K562 (cell line): ENCODE measurements at regions not wholly inside any gene's neighbourhood (a gene's known extent, or its start where the extent isn't known, plus 50 kb on each side); places are given as distances from the start of the nearest gene placed in this dataset.

Experiments
- BACH1 ChIP-seq: fragments of 200-800 bp; sonication (Bioruptor generic); IDR thresholded peaks from 2 replicates; pipeline ENCODE4 v1.6.1; 2016; ENCODE audit warnings: missing genetic modification characterization, missing compliant biosample characterization
- CBFA2T3 ChIP-seq: fragments of 450-650 bp; IDR thresholded peaks from 2 replicates; pipeline ENCODE4 v1.6.1; 2017
- CXXC5 ChIP-seq: fragments of 250-450 bp; sonication (Bioruptor Pico); IDR thresholded peaks from 2 replicates; pipeline ENCODE4 v1.8.0; 2022; ENCODE audit warnings: inconsistent platforms, mild to moderate bottlenecking, moderate library complexity
- EP300 ChIP-seq: IDR thresholded peaks from 2 replicates; pipeline ENCODE4 v1.6.1; 2012; ENCODE audit warnings: low read length, improper control_type of control experiment
- ESRRB ChIP-seq: fragments of 250-450 bp; sonication (Bioruptor Pico); IDR thresholded peaks from 2 replicates; pipeline ENCODE4 v1.5.0; 2020; ENCODE audit warnings: mild to moderate bottlenecking, moderate library complexity, borderline replicate concordance
- FOXA3 ChIP-seq, 2 experiments: fragments of 450-650 bp in 1 of 2; sonication (generic) in 1 of 2; formaldehyde crosslinking; IDR thresholded peaks in 1 of 2; conservative IDR thresholded peaks in 1 of 2; 2 replicates each; pipeline versions ENCODE4 v1.4.0 to v1.8.0; 2020 to 2022; ENCODE audit warnings: mild to moderate bottlenecking in 2 of 2, missing genetic modification reagents in 1 of 2
- GABPA ChIP-seq: fragments of 200-800 bp; sonication (Bioruptor generic); conservative IDR thresholded peaks from 2 replicates; pipeline ENCODE4 v1.6.1; 2016; ENCODE audit warnings: low read depth, missing genetic modification characterization, missing compliant biosample characterization
- GABPB1 ChIP-seq: sonication (generic); formaldehyde crosslinking; IDR thresholded peaks from 2 replicates; pipeline ENCODE4 v1.8.0; 2022; ENCODE audit warnings: mild to moderate bottlenecking, missing genetic modification reagents
- GTF2F1 ChIP-seq: IDR thresholded peaks from 2 replicates; pipeline ENCODE4 v1.6.1; 2011; ENCODE audit warnings: low read depth, low read length, improper control_type of control experiment
- HDAC2 ChIP-seq: fragments of 450-650 bp; IDR thresholded peaks from 2 replicates; pipeline ENCODE4 v1.6.1; 2016; ENCODE audit warnings: mild to moderate bottlenecking
- NR4A1 ChIP-seq, 2 experiments: fragments of 250-450 bp in 1 of 2; fragments of 450-650 bp in 1 of 2; sonication (Bioruptor Pico) in 1 of 2; IDR thresholded peaks; 2 replicates each; pipeline versions ENCODE4 v1.4.0 to v1.6.1; 2016 to 2020; ENCODE audit warnings: mild to moderate bottlenecking in 2 of 2, missing compliant biosample characterization in 1 of 2, missing genetic modification characterization in 1 of 2, moderate library complexity in 1 of 2
- PTTG1 ChIP-seq: fragments of 450-650 bp; IDR thresholded peaks from 2 replicates; pipeline ENCODE4 v1.6.1; 2016; ENCODE audit warnings: low read depth, mild to moderate bottlenecking, missing genetic modification characterization, missing compliant biosample characterization
- RAD21 ChIP-seq, 2 experiments: fragments of 250-450 bp in 1 of 2; fragments of 450-650 bp in 1 of 2; sonication (Bioruptor Pico) in 1 of 2; formaldehyde crosslinking in 1 of 2; IDR thresholded peaks in 1 of 2; conservative IDR thresholded peaks in 1 of 2; 2 replicates each; pipeline versions ENCODE4 v1.4.0 to v1.8.0; 2020 to 2022; ENCODE audit warnings: mild to moderate bottlenecking in 2 of 2, moderate library complexity in 1 of 2
- RBM15 ChIP-seq: fragments of 200-400 bp; formaldehyde crosslinking; IDR thresholded peaks from 2 replicates; pipeline ENCODE4 v1.6.1; 2018; ENCODE audit warnings: mild to moderate bottlenecking, low read length, moderate library complexity; ENCODE audit not compliant: insufficient read depth
- RHOXF2B ChIP-seq: fragments of 250-450 bp; sonication (Bioruptor Pico); conservative IDR thresholded peaks from 2 replicates; pipeline ENCODE4 v1.5.1; 2021
- TEAD4 ChIP-seq, 2 experiments: sonication (generic) in 1 of 2; formaldehyde crosslinking in 1 of 2; IDR thresholded peaks; 2 replicates each; pipeline versions ENCODE4 v1.6.1 to v1.8.0; 2012 to 2022; ENCODE audit warnings: borderline replicate concordance in 1 of 2, inconsistent platforms in 1 of 2, low read length in 1 of 2, mild to moderate bottlenecking in 1 of 2, missing genetic modification reagents in 1 of 2
- TRIM24 ChIP-seq, 2 experiments: fragments of 450-650 bp; IDR thresholded peaks; 2 replicates each; pipeline ENCODE4 v1.6.1; 2016
- ZKSCAN3 ChIP-seq: fragments of 250-450 bp; sonication (Bioruptor Pico); IDR thresholded peaks from 2 replicates; pipeline ENCODE4 v1.4.0; 2020
- ZNF124 ChIP-seq: sonication (generic); formaldehyde crosslinking; IDR thresholded peaks from 2 replicates; pipeline ENCODE4 v1.8.1; 2022; ENCODE audit warnings: missing genetic modification reagents
- ZNF174 ChIP-seq: fragments of 250-450 bp; sonication (Bioruptor Pico); IDR thresholded peaks from 2 replicates; pipeline ENCODE4 v1.4.0; 2020; ENCODE audit warnings: mild to moderate bottlenecking
- ZNF217 ChIP-seq: sonication (generic); formaldehyde crosslinking; IDR thresholded peaks from 2 replicates; pipeline ENCODE4 v1.8.0; 2022; ENCODE audit warnings: mild to moderate bottlenecking, missing genetic modification reagents
- TF ChIP-seq, protein P1 (sequence below): fragments of 450-650 bp; IDR thresholded peaks from 2 replicates; pipeline ENCODE4 v1.6.1; 2014; ENCODE audit warnings: low read depth, mild to moderate bottlenecking, moderate library complexity, borderline replicate concordance
- TF ChIP-seq, protein P2 (sequence below): fragments of 250-450 bp; sonication (Bioruptor Pico); IDR thresholded peaks from 2 replicates; pipeline ENCODE4 v1.8.0; 2021; ENCODE audit warnings: moderate library complexity, mild to moderate bottlenecking, inconsistent platforms
- TF ChIP-seq, protein P3 (sequence below): fragments of 450-650 bp; formaldehyde crosslinking; IDR thresholded peaks from 2 replicates; pipeline ENCODE4 v1.4.0; 2022; ENCODE audit warnings: mild to moderate bottlenecking, moderate library complexity
- TF ChIP-seq, protein P4 (sequence below): sonication (generic); formaldehyde crosslinking; IDR thresholded peaks from 2 replicates; pipeline ENCODE4 v1.8.0; 2022; ENCODE audit warnings: mild to moderate bottlenecking, missing genetic modification reagents

DNA sequence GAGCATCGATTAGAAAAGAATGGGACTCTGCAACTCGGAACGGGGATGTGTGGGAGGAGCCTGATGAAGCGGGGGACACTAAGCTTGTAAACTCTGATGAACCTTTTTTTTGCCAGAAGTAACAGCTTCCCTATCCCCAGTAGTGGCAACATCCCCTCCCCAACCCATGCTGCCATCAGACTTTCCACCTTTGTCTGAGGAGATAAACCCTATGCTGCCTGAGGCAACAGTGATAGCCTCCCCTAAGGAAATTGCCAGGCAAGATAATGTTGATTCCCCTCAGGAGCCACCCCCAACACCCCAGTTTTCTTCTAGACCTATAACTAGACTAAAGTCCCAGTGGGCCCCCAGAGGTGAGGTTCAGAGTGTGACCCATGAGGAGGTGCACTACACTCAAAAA, 173.7 kb downstream of the AKR1D1 start (continued):
- TF ChIP-seq PTTG1 (tag) (no peak), TEAD4 (IDR thresholded peaks at IDR 0.05; ENCODE audit: low read length) (peak; percentile 79), TEAD4 (CRISPR knock-in tag; IDR thresholded peaks at IDR 0.05; ENCODE audit: borderline replicate concordance) (no peak), GABPB1 (CRISPR knock-in tag) (no peak), GABPA (tag) (no peak), ESRRB (CRISPR knock-in tag) (no peak), CXXC5 (no peak), ZKSCAN3 (no peak), EP300 (peak; percentile 38; the same call in 1 of the 2 replicates), NR4A1 (CRISPR knock-in tag; IDR thresholded peaks at IDR 0.05) (no peak), NR4A1 (tag; IDR thresholded peaks at IDR 0.05) (no peak), RBM15 (no peak), CBFA2T3 (peak; percentile 81), TRIM24 (IDR thresholded peaks at IDR 0.05) (peak; percentile 72 to 80; a peak in 3 of 4 replicates), BACH1 (tag) (no peak), ZNF217 (CRISPR knock-in tag) (no peak), ZNF124 (CRISPR knock-in tag) (no peak), RHOXF2B (no peak), GTF2F1 (no peak), HDAC2 (no peak), ZNF174 (CRISPR knock-in tag) (no peak), FOXA3 (CRISPR knock-in tag; conservative IDR thresholded peaks at IDR 0.05 in 1 of 2, IDR thresholded peaks at IDR 0.05 in 1 of 2) (peak in 1 of 2 experiments; percentile 67; a peak in 2 of 4 replicates), RAD21 (CRISPR knock-in tag; conservative IDR thresholded peaks at IDR 0.05 in 1 of 2, IDR thresholded peaks at IDR 0.05 in 1 of 2) (no peak)
- TF ChIP-seq, protein P1, sequence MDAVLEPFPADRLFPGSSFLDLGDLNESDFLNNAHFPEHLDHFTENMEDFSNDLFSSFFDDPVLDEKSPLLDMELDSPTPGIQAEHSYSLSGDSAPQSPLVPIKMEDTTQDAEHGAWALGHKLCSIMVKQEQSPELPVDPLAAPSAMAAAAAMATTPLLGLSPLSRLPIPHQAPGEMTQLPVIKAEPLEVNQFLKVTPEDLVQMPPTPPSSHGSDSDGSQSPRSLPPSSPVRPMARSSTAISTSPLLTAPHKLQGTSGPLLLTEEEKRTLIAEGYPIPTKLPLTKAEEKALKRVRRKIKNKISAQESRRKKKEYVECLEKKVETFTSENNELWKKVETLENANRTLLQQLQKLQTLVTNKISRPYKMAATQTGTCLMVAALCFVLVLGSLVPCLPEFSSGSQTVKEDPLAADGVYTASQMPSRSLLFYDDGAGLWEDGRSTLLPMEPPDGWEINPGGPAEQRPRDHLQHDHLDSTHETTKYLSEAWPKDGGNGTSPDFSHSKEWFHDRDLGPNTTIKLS = no peak
- TF ChIP-seq, protein P2, sequence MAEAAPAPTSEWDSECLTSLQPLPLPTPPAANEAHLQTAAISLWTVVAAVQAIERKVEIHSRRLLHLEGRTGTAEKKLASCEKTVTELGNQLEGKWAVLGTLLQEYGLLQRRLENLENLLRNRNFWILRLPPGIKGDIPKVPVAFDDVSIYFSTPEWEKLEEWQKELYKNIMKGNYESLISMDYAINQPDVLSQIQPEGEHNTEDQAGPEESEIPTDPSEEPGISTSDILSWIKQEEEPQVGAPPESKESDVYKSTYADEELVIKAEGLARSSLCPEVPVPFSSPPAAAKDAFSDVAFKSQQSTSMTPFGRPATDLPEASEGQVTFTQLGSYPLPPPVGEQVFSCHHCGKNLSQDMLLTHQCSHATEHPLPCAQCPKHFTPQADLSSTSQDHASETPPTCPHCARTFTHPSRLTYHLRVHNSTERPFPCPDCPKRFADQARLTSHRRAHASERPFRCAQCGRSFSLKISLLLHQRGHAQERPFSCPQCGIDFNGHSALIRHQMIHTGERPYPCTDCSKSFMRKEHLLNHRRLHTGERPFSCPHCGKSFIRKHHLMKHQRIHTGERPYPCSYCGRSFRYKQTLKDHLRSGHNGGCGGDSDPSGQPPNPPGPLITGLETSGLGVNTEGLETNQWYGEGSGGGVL (CRISPR knock-in tag) = no peak
- TF ChIP-seq, protein P3, sequence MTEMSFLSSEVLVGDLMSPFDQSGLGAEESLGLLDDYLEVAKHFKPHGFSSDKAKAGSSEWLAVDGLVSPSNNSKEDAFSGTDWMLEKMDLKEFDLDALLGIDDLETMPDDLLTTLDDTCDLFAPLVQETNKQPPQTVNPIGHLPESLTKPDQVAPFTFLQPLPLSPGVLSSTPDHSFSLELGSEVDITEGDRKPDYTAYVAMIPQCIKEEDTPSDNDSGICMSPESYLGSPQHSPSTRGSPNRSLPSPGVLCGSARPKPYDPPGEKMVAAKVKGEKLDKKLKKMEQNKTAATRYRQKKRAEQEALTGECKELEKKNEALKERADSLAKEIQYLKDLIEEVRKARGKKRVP = no peak
- TF ChIP-seq, protein P4, sequence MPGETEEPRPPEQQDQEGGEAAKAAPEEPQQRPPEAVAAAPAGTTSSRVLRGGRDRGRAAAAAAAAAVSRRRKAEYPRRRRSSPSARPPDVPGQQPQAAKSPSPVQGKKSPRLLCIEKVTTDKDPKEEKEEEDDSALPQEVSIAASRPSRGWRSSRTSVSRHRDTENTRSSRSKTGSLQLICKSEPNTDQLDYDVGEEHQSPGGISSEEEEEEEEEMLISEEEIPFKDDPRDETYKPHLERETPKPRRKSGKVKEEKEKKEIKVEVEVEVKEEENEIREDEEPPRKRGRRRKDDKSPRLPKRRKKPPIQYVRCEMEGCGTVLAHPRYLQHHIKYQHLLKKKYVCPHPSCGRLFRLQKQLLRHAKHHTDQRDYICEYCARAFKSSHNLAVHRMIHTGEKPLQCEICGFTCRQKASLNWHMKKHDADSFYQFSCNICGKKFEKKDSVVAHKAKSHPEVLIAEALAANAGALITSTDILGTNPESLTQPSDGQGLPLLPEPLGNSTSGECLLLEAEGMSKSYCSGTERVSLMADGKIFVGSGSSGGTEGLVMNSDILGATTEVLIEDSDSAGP (CRISPR knock-in tag) = no peak
